ENCODE measurements at regions not wholly inside any gene's neighbourhood (a gene's known extent, or its start where the extent isn't known, plus 50 kb on each side); places are given as distances from the start of the nearest gene placed in this dataset.

GRCh38 chr17:71689782-71690181, 431.0 kb upstream of the SOX9 start:
- no peak for DNase-seq (ENCODE audit: extremely low read depth, low read depth)

- no peak for DNase-seq (ENCODE audit: extremely low read depth, low read depth)
These were observed 420.9 kb upstream of the SOX9 start for GRCh38 chr17:71699907-71700306.

GRCh38 chr17:71703701-71704100, 417.1 kb upstream of the SOX9 start:
- DNase-seq (ENCODE audit: extremely low read depth, low read depth), result no peak

- DNase-seq (ENCODE audit: extremely low read depth, low read depth), result no peak
These were observed 411.4 kb upstream of the SOX9 start for GRCh38 chr17:71709271-71709890.

GRCh38 chr17:71709946-71710345, 410.9 kb upstream of the SOX9 start:
- no peak for DNase-seq (ENCODE audit: extremely low read depth, low read depth)

- DNase-seq (ENCODE audit: extremely low read depth, low read depth), result no peak
These were observed 410.0 kb upstream of the SOX9 start for GRCh38 chr17:71710816-71711215.

- DNase-seq (ENCODE audit: extremely low read depth, low read depth), result no peak
These were observed 407.0 kb upstream of the SOX9 start for GRCh38 chr17:71713846-71714245.

GRCh38 chr17:71724339-71724738, 396.5 kb upstream of the SOX9 start:
- no peak for DNase-seq (ENCODE audit: extremely low read depth, low read depth)

GRCh38 chr17:71725811-71726210, 395.0 kb upstream of the SOX9 start:
- DNase-seq (ENCODE audit: extremely low read depth, low read depth), result no peak

- no peak for DNase-seq (ENCODE audit: extremely low read depth, low read depth)
These were observed 394.5 kb upstream of the SOX9 start for GRCh38 chr17:71726341-71726740.

- DNase-seq (ENCODE audit: extremely low read depth, low read depth), result no peak
These were observed 393.5 kb upstream of the SOX9 start for GRCh38 chr17:71727292-71727691.

GRCh38 chr17:71727723-71728122, 393.1 kb upstream of the SOX9 start:
- DNase-seq (ENCODE audit: extremely low read depth, low read depth), result no peak

- DNase-seq (ENCODE audit: extremely low read depth, low read depth), result no peak
These were observed 389.9 kb upstream of the SOX9 start for GRCh38 chr17:71730871-71731270.

GRCh38 chr17:71735893-71736292, 384.9 kb upstream of the SOX9 start:
- no peak for DNase-seq (ENCODE audit: extremely low read depth, low read depth)

GRCh38 chr17:71740866-71741265, 380.0 kb upstream of the SOX9 start:
- DNase-seq (ENCODE audit: extremely low read depth, low read depth), result no peak

GRCh38 chr17:71741836-71742235, 379.0 kb upstream of the SOX9 start:
- DNase-seq (ENCODE audit: extremely low read depth, low read depth), result no peak

- no peak for DNase-seq (ENCODE audit: extremely low read depth, low read depth)
These were observed 371.9 kb upstream of the SOX9 start for GRCh38 chr17:71748872-71749271.

- no peak for DNase-seq (ENCODE audit: extremely low read depth, low read depth)
These were observed 367.8 kb upstream of the SOX9 start for GRCh38 chr17:71753070-71753469.

- no peak for DNase-seq (ENCODE audit: extremely low read depth, low read depth)
These were observed 363.7 kb upstream of the SOX9 start for GRCh38 chr17:71757156-71757555.

- DNase-seq (ENCODE audit: extremely low read depth, low read depth), result no peak
These were observed 362.9 kb upstream of the SOX9 start for GRCh38 chr17:71757956-71758355.

- DNase-seq (ENCODE audit: extremely low read depth, low read depth), result no peak
These were observed 361.3 kb upstream of the SOX9 start for GRCh38 chr17:71759422-71760060.

GRCh38 chr17:71760062-71760720, 360.6 kb upstream of the SOX9 start:
- DNase-seq (ENCODE audit: extremely low read depth, low read depth), result no peak
